A549 (cell line): ENCODE measurements at regions not wholly inside any gene's neighbourhood (a gene's known extent, or its start where the extent isn't known, plus 50 kb on each side); places are given as distances from the start of the nearest gene placed in this dataset.

Experiments
- ATAC-seq, 2 experiments: fragments of 200-7000 bp in 1 of 2; fragments of >200 bp in 1 of 2; cut with Nextera tagmentation in 1 of 2; cut with Tn5 transposase in 1 of 2; 3 replicates each; pipeline versions ENCODE4 v1.8.0 to v1.9.1; 2018 to 2020; ENCODE audit warnings: mild to moderate bottlenecking in 1 of 2, moderate library complexity in 1 of 2
- CTCF ChIA-PET: fragments of 300-600 bp; sonication (Branson Sonifier 250); formaldehyde crosslinking; extraction: SDS; loops from one replicate; lab custom pipeline; 2021; ENCODE audit warnings: antibody characterized with exemption, inconsistent platforms; lab: Yijun Ruan, JAX
- POLR2A ChIA-PET: fragments of 350-600 bp; formaldehyde crosslinking; extraction: SDS; loops from one replicate; lab custom pipeline; 2021; ENCODE audit warnings: antibody characterized with exemption, inconsistent platforms; lab: Yijun Ruan, JAX
- DNase-seq, 2 experiments: peaks; one replicate each; pipeline versions ENCODE4 v3.0.0 to v3.0.0-alpha.2; 2011 to 2016; ENCODE audit warnings: low read depth in 1 of 2, low spot score in 1 of 2
- FAIRE-seq: peaks from 2 replicates; lab custom pipeline; 2011; peaks lifted over from hg19 to GRCh38; lab: Jason Lieb, UNC
- H3K27ac ChIP-seq, 2 experiments: fragments of >200 bp; sonication (Bioruptor Twin); formaldehyde crosslinking; 3 replicates each; pipeline ENCODE4 v1.5.1; 2016 to 2017
- H3K4me1 ChIP-seq: fragments of >200 bp; sonication (Bioruptor Twin); formaldehyde crosslinking; 3 replicates; pipeline ENCODE4 v1.6.1; 2016
- H3K4me2 ChIP-seq: fragments of >200 bp; sonication (Bioruptor Twin); formaldehyde crosslinking; 3 replicates; pipeline ENCODE4 v1.6.1; 2016
- H3K4me3 ChIP-seq: fragments of >200 bp; sonication (Bioruptor Twin); formaldehyde crosslinking; 3 replicates; pipeline ENCODE4 v1.5.1; 2016
- H3K9me3 ChIP-seq: fragments of >200 bp; sonication (Bioruptor Twin); formaldehyde crosslinking; 3 replicates; pipeline ENCODE4 v1.6.1; 2016
- CBX8 ChIP-seq: fragments of 200-600 bp; sonication (generic); IDR thresholded peaks from 2 replicates; pipeline ENCODE4 v1.6.1; 2016
- CEBPB ChIP-seq, 2 experiments: fragments of >200 bp in 1 of 2; sonication (Bioruptor Twin) in 1 of 2; formaldehyde crosslinking in 1 of 2; IDR thresholded peaks; 2 replicates each; pipeline ENCODE4 v1.6.1; 2012 to 2016
- CHD4 ChIP-seq: fragments of 200-600 bp; sonication (generic); IDR thresholded peaks from 2 replicates; pipeline ENCODE4 v1.6.1; 2016; ENCODE audit warnings: antibody characterized with exemption, mild to moderate bottlenecking, borderline replicate concordance
- EP300 ChIP-seq, 2 experiments: fragments of >200 bp; sonication (Bioruptor Twin); formaldehyde crosslinking; IDR thresholded peaks; 2 replicates in 1 of 2; 3 replicates in 1 of 2; pipeline ENCODE4 v1.6.1; 2016 to 2017
- FOSB ChIP-seq: fragments of 250-450 bp; sonication (Bioruptor Pico); IDR thresholded peaks from 2 replicates; pipeline ENCODE4 v1.5.0; 2020; ENCODE audit warnings: mild to moderate bottlenecking, moderate library complexity
- FOXS1 ChIP-seq: fragments of 250-450 bp; sonication (Bioruptor Pico); IDR thresholded peaks from 2 replicates; pipeline ENCODE4 v1.5.0; 2020; ENCODE audit warnings: mild to moderate bottlenecking, moderate library complexity
- HEYL ChIP-seq: fragments of 250-450 bp; sonication (Bioruptor Pico); IDR thresholded peaks from 2 replicates; pipeline ENCODE4 v1.8.0; 2021; ENCODE audit warnings: mild to moderate bottlenecking, moderate library complexity
- HOXA7 ChIP-seq: fragments of 250-450 bp; sonication (Bioruptor Pico); IDR thresholded peaks from 2 replicates; pipeline ENCODE4 v1.5.0; 2020; ENCODE audit warnings: mild to moderate bottlenecking, moderate library complexity
- HOXB13 ChIP-seq: fragments of 250-450 bp; sonication (Bioruptor Pico); IDR thresholded peaks from 2 replicates; pipeline ENCODE4 v1.5.0; 2020; ENCODE audit warnings: low read depth, mild to moderate bottlenecking, moderate library complexity
- JUN ChIP-seq, 2 experiments: fragments of >200 bp; sonication (Bioruptor Twin); formaldehyde crosslinking; IDR thresholded peaks; 2 replicates in 1 of 2; 3 replicates in 1 of 2; pipeline ENCODE4 v1.6.1; 2016 to 2017
- JUNB ChIP-seq: fragments of >200 bp; sonication (Bioruptor Twin); formaldehyde crosslinking; IDR thresholded peaks from 2 replicates; pipeline ENCODE4 v1.6.1; 2016
- MAFK ChIP-seq: fragments of 450-650 bp; IDR thresholded peaks from 2 replicates; pipeline ENCODE4 v1.6.1; 2014; ENCODE audit not compliant: partially characterized antibody
- MAZ ChIP-seq: fragments of 150-350 bp; IDR thresholded peaks from 2 replicates; pipeline ENCODE4 v1.6.1; 2014; ENCODE audit warnings: antibody characterized with exemption, low read depth, low read length, borderline replicate concordance
- MYC ChIP-seq: IDR thresholded peaks from 2 replicates; pipeline ENCODE4 v1.6.1; 2012; ENCODE audit warnings: mild to moderate bottlenecking, inconsistent platforms, low read length, improper control_type of control experiment, borderline replicate concordance
- POLR2AphosphoS2 ChIP-seq: conservative IDR thresholded peaks from 2 replicates; pipeline ENCODE4 v1.6.1; 2012; ENCODE audit warnings: low read length, improper control_type of control experiment, inconsistent platforms
- RAD21 ChIP-seq, 2 experiments: fragments of >200 bp in 1 of 2; sonication (Bioruptor Twin) in 1 of 2; formaldehyde crosslinking in 1 of 2; IDR thresholded peaks in 1 of 2; conservative IDR thresholded peaks in 1 of 2; 2 replicates in 1 of 2; 3 replicates in 1 of 2; pipeline ENCODE4 v1.6.1; 2012 to 2018; ENCODE audit warnings: inconsistent platforms in 1 of 2
- RARB ChIP-seq: fragments of 250-450 bp; sonication (Bioruptor Pico); IDR thresholded peaks from 2 replicates; pipeline ENCODE4 v1.8.0; 2021; ENCODE audit warnings: mild to moderate bottlenecking, moderate library complexity
- RCOR1 ChIP-seq: fragments of 150-350 bp; IDR thresholded peaks from 2 replicates; pipeline ENCODE4 v1.6.1; 2014; ENCODE audit warnings: antibody characterized with exemption, low read length, low read depth
- RNF2 ChIP-seq: fragments of 200-600 bp; sonication (generic); IDR thresholded peaks from 2 replicates; pipeline ENCODE4 v1.6.1; 2016; ENCODE audit warnings: low read depth, mild to moderate bottlenecking, antibody characterized with exemption, moderate library complexity, borderline replicate concordance
- TP53 ChIP-seq: fragments of 250-450 bp; sonication (Bioruptor Pico); IDR thresholded peaks from 2 replicates; pipeline ENCODE4 v1.5.0; 2021; ENCODE audit warnings: mild to moderate bottlenecking, moderate library complexity
- ZC3H11A ChIP-seq: fragments of 450-650 bp; IDR thresholded peaks from 2 replicates; pipeline ENCODE4 v1.6.1; 2014; ENCODE audit warnings: antibody characterized with exemption, mild to moderate bottlenecking
- ZNF302 ChIP-seq: fragments of 250-450 bp; sonication (Bioruptor Pico); IDR thresholded peaks from 2 replicates; pipeline ENCODE4 v1.9.0; 2021; ENCODE audit warnings: inconsistent platforms, mild to moderate bottlenecking, moderate library complexity
- ZSCAN20 ChIP-seq: fragments of 250-450 bp; sonication (Bioruptor Pico); IDR thresholded peaks from 2 replicates; pipeline ENCODE4 v1.8.0; 2022; ENCODE audit warnings: mild to moderate bottlenecking, moderate library complexity
- WGBS: methylation state at CpG from one replicate; pipeline ENCODE4 v1.1.6; 2017; ENCODE audit errors: missing lambda C conversion rate; 5-methylcytosine and 5-hydroxymethylcytosine counted together
- TF ChIP-seq, protein P1 (sequence below): fragments of >200 bp; sonication (Bioruptor Twin); formaldehyde crosslinking; IDR thresholded peaks from 3 replicates; pipeline ENCODE4 v1.5.1; 2016
- TF ChIP-seq, protein P2 (sequence below): fragments of 450-650 bp; IDR thresholded peaks from 2 replicates; pipeline ENCODE4 v1.6.1; 2014; ENCODE audit warnings: antibody characterized with exemption
- TF ChIP-seq, protein P3 (sequence below): fragments of 250-450 bp; sonication (Bioruptor Pico); IDR thresholded peaks from 2 replicates; pipeline ENCODE4 v1.5.0; 2021; ENCODE audit warnings: mild to moderate bottlenecking, moderate library complexity, borderline replicate concordance
- TF ChIP-seq, protein P4 (sequence below): IDR thresholded peaks from 2 replicates; pipeline ENCODE4 v1.6.1; 2012
- TF ChIP-seq, protein P5 (sequence below): fragments of >200 bp; sonication (Bioruptor Twin); formaldehyde crosslinking; IDR thresholded peaks from 3 replicates; pipeline ENCODE4 v1.6.1; 2016
- TF ChIP-seq, protein P6 (sequence below): IDR thresholded peaks from 2 replicates; pipeline ENCODE4 v1.6.1; 2012; ENCODE audit warnings: low read depth, borderline replicate concordance

DNA sequence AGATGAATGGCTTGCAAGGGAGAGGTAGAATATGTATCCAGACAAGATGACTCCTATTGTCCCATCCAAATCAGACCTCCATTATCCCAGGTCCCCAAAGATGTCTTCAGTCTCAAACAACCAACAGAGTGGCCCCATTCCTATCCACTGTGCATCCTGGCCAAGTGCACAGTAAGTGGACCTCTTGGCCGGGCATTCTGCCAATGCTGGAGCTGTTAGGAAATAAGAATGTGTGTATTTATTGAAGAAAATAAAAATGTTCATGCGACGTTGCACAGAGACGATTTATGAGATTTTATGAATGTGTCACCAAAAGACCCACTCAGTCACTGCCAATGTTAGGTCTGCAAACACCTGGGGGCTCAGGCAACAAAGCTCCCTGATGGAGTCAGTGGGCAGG lies 196.0 kb downstream of the MAFB start:
- DNase-seq (no peak), ATAC-seq (no peak), FAIRE-seq (no peak)
- ChIA-PET CTCF (no interaction called here), POLR2A (no interaction called here)
- TF ChIP-seq POLR2AphosphoS2 (no peak), HEYL (CRISPR knock-in tag) (no peak), RNF2 (no peak), JUNB (no peak)
- TF ChIP-seq, protein P1, sequence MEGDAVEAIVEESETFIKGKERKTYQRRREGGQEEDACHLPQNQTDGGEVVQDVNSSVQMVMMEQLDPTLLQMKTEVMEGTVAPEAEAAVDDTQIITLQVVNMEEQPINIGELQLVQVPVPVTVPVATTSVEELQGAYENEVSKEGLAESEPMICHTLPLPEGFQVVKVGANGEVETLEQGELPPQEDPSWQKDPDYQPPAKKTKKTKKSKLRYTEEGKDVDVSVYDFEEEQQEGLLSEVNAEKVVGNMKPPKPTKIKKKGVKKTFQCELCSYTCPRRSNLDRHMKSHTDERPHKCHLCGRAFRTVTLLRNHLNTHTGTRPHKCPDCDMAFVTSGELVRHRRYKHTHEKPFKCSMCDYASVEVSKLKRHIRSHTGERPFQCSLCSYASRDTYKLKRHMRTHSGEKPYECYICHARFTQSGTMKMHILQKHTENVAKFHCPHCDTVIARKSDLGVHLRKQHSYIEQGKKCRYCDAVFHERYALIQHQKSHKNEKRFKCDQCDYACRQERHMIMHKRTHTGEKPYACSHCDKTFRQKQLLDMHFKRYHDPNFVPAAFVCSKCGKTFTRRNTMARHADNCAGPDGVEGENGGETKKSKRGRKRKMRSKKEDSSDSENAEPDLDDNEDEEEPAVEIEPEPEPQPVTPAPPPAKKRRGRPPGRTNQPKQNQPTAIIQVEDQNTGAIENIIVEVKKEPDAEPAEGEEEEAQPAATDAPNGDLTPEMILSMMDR = no peak
- Histone ChIP-seq H3K4me2 (no peak overlapping the region), H3K9me3 (no peaks in the 10 kb centered on the region), H3K27ac (no peak overlapping the region), H3K4me1 (no peaks in the 10 kb centered on the region), H3K4me3 (no peak overlapping the region)
- WGBS = 17% methylated on average over 4 of the region's 4 CpGs

DNA sequence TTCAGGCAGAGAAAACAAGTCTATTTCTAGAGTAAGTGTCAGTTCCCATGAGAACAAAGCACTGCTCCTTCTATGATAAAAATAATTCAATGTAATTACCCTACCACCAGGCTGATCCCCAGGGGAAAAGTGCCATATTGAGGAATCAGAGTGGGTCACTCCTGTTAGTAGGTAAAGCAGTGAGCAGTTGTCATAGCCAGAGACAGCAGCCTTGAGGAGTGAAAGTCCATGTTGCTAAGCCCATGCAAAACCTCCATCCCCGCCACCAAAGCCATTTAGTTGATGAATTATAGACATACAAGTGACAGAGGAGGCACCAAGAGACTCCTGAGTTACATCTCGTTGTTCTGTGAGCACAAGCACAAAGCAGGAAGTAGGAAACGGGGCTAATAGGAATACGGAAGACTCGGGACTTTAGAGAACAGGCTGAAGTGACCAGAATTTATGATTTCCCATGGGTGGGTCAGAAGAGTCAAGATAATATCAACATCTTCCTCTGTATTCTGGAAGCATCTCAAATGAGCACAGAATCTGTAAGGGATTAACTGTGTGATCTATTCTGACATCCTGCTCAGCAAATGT lies 197.9 kb downstream of the MAFB start:
- TF ChIP-seq JUNB (no peak), HEYL (CRISPR knock-in tag) (no peak), ZSCAN20 (CRISPR knock-in tag) (no peak), RCOR1 (no peak), FOSB (CRISPR knock-in tag) (no peak), MYC (no peak)
- TF ChIP-seq, protein P2, sequence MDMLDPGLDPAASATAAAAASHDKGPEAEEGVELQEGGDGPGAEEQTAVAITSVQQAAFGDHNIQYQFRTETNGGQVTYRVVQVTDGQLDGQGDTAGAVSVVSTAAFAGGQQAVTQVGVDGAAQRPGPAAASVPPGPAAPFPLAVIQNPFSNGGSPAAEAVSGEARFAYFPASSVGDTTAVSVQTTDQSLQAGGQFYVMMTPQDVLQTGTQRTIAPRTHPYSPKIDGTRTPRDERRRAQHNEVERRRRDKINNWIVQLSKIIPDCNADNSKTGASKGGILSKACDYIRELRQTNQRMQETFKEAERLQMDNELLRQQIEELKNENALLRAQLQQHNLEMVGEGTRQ = no peak
- TF ChIP-seq, protein P3, sequence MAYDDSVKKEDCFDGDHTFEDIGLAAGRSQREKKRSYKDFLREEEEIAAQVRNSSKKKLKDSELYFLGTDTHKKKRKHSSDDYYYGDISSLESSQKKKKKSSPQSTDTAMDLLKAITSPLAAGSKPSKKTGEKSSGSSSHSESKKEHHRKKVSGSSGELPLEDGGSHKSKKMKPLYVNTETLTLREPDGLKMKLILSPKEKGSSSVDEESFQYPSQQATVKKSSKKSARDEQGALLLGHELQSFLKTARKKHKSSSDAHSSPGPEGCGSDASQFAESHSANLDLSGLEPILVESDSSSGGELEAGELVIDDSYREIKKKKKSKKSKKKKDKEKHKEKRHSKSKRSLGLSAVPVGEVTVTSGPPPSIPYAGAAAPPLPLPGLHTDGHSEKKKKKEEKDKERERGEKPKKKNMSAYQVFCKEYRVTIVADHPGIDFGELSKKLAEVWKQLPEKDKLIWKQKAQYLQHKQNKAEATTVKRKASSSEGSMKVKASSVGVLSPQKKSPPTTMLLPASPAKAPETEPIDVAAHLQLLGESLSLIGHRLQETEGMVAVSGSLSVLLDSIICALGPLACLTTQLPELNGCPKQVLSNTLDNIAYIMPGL (CRISPR knock-in tag) = no peak
- TF ChIP-seq, protein P4, sequence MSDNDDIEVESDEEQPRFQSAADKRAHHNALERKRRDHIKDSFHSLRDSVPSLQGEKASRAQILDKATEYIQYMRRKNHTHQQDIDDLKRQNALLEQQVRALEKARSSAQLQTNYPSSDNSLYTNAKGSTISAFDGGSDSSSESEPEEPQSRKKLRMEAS = no peak
- WGBS = 4% methylated on average over 5 of the region's 5 CpGs
- no peak overlapping the region for H3K4me3 ChIP-seq
- ATAC-seq (no peak), FAIRE-seq (no peak), DNase-seq (no peak)
- ChIA-PET CTCF (no interaction called here), POLR2A (no interaction called here)
- H3K27ac ChIP-seq = no peak overlapping the region
- H3K9me3 ChIP-seq = no peaks in the 10 kb centered on the region
- no peaks in the 10 kb centered on the region for H3K4me1 ChIP-seq
- H3K4me2 ChIP-seq = no peak overlapping the region

DNA sequence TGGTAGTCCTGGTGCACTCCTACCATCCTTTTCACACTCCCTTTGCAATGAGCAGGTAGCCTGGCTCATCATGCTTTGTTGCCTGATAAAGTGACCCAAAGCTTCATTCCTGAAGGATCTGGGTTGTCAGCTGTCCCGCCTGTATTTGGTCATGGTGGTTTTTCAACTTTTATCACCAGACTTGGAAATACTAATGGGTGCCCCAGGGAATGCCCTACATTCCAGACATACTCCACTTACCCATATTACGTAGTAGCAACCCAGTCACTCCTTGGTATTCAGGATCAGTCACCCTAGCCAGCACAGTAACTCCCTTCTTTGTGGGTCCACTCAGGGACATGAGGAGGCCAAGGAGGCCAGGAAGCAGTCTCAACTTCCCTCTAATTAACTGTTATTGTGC lies 199.2 kb downstream of the MAFB start:
- no peak overlapping the region for H3K27ac ChIP-seq
- TF ChIP-seq RCOR1 (no peak), CEBPB (IDR thresholded peaks at IDR 0.05) (no peak), CHD4 (no peak), HOXA7 (CRISPR knock-in tag) (no peak), MAZ (no peak), EP300 (IDR thresholded peaks at IDR 0.05) (no peak), TP53 (no peak), ZNF302 (no peak), MYC (no peak), JUN (IDR thresholded peaks at IDR 0.05) (no peak), MAFK (no peak), RARB (no peak), ZC3H11A (no peak), RAD21 (conservative IDR thresholded peaks at IDR 0.05 in 1 of 2, IDR thresholded peaks at IDR 0.05 in 1 of 2) (no peak), HOXB13 (CRISPR knock-in tag) (no peak), FOXS1 (CRISPR knock-in tag) (no peak), CBX8 (no peak)
- TF ChIP-seq, protein P5, sequence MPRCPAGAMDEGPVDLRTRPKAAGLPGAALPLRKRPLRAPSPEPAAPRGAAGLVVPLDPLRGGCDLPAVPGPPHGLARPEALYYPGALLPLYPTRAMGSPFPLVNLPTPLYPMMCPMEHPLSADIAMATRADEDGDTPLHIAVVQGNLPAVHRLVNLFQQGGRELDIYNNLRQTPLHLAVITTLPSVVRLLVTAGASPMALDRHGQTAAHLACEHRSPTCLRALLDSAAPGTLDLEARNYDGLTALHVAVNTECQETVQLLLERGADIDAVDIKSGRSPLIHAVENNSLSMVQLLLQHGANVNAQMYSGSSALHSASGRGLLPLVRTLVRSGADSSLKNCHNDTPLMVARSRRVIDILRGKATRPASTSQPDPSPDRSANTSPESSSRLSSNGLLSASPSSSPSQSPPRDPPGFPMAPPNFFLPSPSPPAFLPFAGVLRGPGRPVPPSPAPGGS = no peak
- TF ChIP-seq, protein P6, sequence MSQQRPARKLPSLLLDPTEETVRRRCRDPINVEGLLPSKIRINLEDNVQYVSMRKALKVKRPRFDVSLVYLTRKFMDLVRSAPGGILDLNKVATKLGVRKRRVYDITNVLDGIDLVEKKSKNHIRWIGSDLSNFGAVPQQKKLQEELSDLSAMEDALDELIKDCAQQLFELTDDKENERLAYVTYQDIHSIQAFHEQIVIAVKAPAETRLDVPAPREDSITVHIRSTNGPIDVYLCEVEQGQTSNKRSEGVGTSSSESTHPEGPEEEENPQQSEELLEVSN = no peak
- no peak overlapping the region for H3K4me2 ChIP-seq
- 9% methylated on average over 2 of the region's 2 CpGs for WGBS
- H3K4me1 ChIP-seq = no peaks in the 10 kb centered on the region
- H3K4me3 ChIP-seq = no peak overlapping the region
- ChIA-PET CTCF (no interaction called here), POLR2A (no interaction called here)
- no peak for DNase-seq
- no peak for FAIRE-seq
- no peak for ATAC-seq
- no peaks in the 10 kb centered on the region for H3K9me3 ChIP-seq
